Loucy (cell line): ENCODE measurements at regions not wholly inside any gene's neighbourhood (a gene's known extent, or its start where the extent isn't known, plus 50 kb on each side); places are given as distances from the start of the nearest gene placed in this dataset.
"Not testable (repeated sequence)": the region's sequence is repeated elsewhere in the genome, so short reads cannot be mapped to it uniquely, and the experiment has no call there.

ENCODE experiments used
- CTCF ChIP-seq: fragments of 200-600 bp; sonication (generic); conservative IDR thresholded peaks from 2 replicates; pipeline ENCODE4 v1.5.1; 2014; ENCODE audit warnings: mild to moderate bottlenecking, antibody characterized with exemption, low read length
- EZH2phosphoT487 ChIP-seq: fragments of 200-600 bp; IDR thresholded peaks from 2 replicates; pipeline ENCODE4 v1.6.1; 2018; ENCODE audit warnings: antibody characterized with exemption, mild to moderate bottlenecking, moderate library complexity, borderline replicate concordance

DNA sequence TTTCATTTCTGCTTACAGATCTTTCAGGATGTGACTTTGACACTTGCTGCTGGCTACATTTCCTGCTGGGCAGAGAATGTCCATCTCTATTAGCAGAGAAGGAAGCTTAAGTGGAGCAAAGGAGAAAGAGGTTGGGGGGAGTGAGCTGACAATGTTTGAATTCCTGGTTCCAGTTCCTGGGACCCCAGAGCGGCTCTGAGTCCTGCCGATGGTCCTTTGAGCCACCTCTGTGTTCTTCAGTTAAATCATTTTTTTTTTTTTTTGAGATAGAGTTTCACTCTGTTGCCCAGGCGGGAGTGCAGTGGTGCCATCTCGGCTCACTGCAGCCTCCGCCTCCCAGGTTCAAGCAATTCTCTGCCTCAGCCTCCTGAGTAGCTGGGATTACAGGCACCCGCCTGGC, 65.5 kb upstream of the MBOAT1 start:
- TF ChIP-seq CTCF, EZH2phosphoT487: not testable (repeated sequence)
